A673 (cell line): ENCODE measurements at regions not wholly inside any gene's neighbourhood (a gene's known extent, or its start where the extent isn't known, plus 50 kb on each side); places are given as distances from the start of the nearest gene placed in this dataset.
"Not testable (repeated sequence)": the region's sequence is repeated elsewhere in the genome, so short reads cannot be mapped to it uniquely, and the experiment has no call there.

Experiments used
- BruUV-seq: library from RNA; stranded (reverse); fragments of 400-500 nt; replicated peaks from 2 replicates; lab custom pipeline; 2021; lab: Mats Ljungman, UMichigan
- CTCF ChIA-PET: fragments of 300-600 bp; sonication (Branson Sonifier 250); formaldehyde crosslinking; loops from one replicate; lab custom pipeline; 2022; ENCODE audit warnings: antibody characterized with exemption; lab: Charles Lee
- POLR2A ChIA-PET: fragments of 300-600 bp; sonication (Branson Sonifier 250); formaldehyde crosslinking; loops from one replicate; lab custom pipeline; 2022; ENCODE audit warnings: antibody characterized with exemption; ENCODE audit not compliant: low non-redundant PET; lab: Charles Lee
- DNase-seq: peaks from one replicate; pipeline ENCODE4 v3.0.0-alpha.2; 2015; ENCODE audit warnings: low spot score
- H3K27ac ChIP-seq: fragments of 200-600 bp; sonication (generic); 2 replicates; pipeline ENCODE4 v1.5.1; 2016; ENCODE audit warnings: mixed run types, low read depth, mild to moderate bottlenecking, mixed read lengths, antibody characterized with exemption, low read length; ENCODE audit not compliant: poor library complexity, severe bottlenecking
- H3K27me3 ChIP-seq: fragments of 200-600 bp; sonication (generic); replicated peaks from 2 replicates; pipeline ENCODE4 v1.6.1; 2017; ENCODE audit warnings: mixed run types, low read depth, mild to moderate bottlenecking, mixed read lengths, antibody characterized with exemption, low read length; ENCODE audit not compliant: insufficient read depth, poor library complexity
- H3K36me3 ChIP-seq: fragments of 200-600 bp; sonication (generic); 2 replicates; pipeline ENCODE4 v1.6.1; 2016; ENCODE audit warnings: mixed run types, mild to moderate bottlenecking, mixed read lengths, antibody characterized with exemption, low read length; ENCODE audit not compliant: insufficient read depth, poor library complexity, severe bottlenecking
- H3K4me1 ChIP-seq: fragments of 200-600 bp; sonication (generic); 2 replicates; pipeline ENCODE4 v1.6.1; 2017; ENCODE audit warnings: mixed run types, mild to moderate bottlenecking, mixed read lengths, antibody characterized with exemption, low read length; ENCODE audit not compliant: insufficient read depth, poor library complexity, severe bottlenecking
- H3K4me3 ChIP-seq: fragments of 200-600 bp; sonication (generic); 2 replicates; pipeline ENCODE4 v1.5.1; 2016; ENCODE audit warnings: low read depth, mixed run types, mild to moderate bottlenecking, mixed read lengths, low read length; ENCODE audit not compliant: poor library complexity, severe bottlenecking
- H3K9me3 ChIP-seq: fragments of 200-600 bp; sonication (generic); 2 replicates; pipeline ENCODE4 v1.6.1; 2016; ENCODE audit warnings: mixed run types, low read depth, mild to moderate bottlenecking, mixed read lengths, antibody characterized with exemption, low read length; ENCODE audit not compliant: poor library complexity, severe bottlenecking
- CTCF ChIP-seq: fragments of 300-800, 200-600 bp; sonication (generic); conservative IDR thresholded peaks from 2 replicates; pipeline ENCODE4 v1.5.1; 2017; ENCODE audit warnings: low read depth, mild to moderate bottlenecking, antibody characterized with exemption, low read length, moderate library complexity, mixed read lengths
- EZH2 ChIP-seq: fragments of 200-600 bp; sonication (generic); IDR thresholded peaks from 2 replicates; pipeline ENCODE4 v1.6.1; 2017; ENCODE audit warnings: borderline replicate concordance, low read depth, mild to moderate bottlenecking, mixed read lengths, antibody characterized with exemption, low read length; ENCODE audit not compliant: poor library complexity, severe bottlenecking
- intact Hi-C: fragments of 100-400 bp; cut with micrococcal nuclease; formaldehyde crosslinking; loops from one replicate; pipeline ENCODE4 v1.10.0; 2022; ENCODE audit not compliant: unreplicated experiment

GRCh38 chrX:102849396-102849795 is 87.7 kb upstream of the RAB40AL start:
- no peak overlapping the region for H3K4me3 ChIP-seq
- no peak overlapping the region for H3K27ac ChIP-seq
- ChIA-PET POLR2A (no interaction called here), CTCF (no interaction called here)
- H3K27me3 ChIP-seq = no peaks in the 10 kb centered on the region
- H3K4me1 ChIP-seq = no peaks in the 10 kb centered on the region
- no peaks in the 10 kb centered on the region for H3K9me3 ChIP-seq
- intact Hi-C loops = no loop called here
- TF ChIP-seq EZH2 (no peak), CTCF (no peak)
- no TSS peak for BruUV-seq
- DNase-seq = no peak
- H3K36me3 ChIP-seq = no peaks in the 10 kb centered on the region

- H3K4me3 ChIP-seq, H3K36me3 ChIP-seq, intact Hi-C loops, H3K27ac ChIP-seq, H3K4me1 ChIP-seq, H3K27me3 ChIP-seq, H3K9me3 ChIP-seq, POLR2A ChIA-PET, BruUV-seq: not testable (repeated sequence)
- DNase-seq = peak; percentile 7
- CTCF ChIA-PET = interaction anchor here (0.6 kb wide), 1 partner anchor 14 kb away, joined by 3 read pairs; no protein-coding TSS in a partner anchor
Observed at GRCh38 chrX:102858826-102859549, 78.1 kb upstream of the RAB40AL start.

GRCh38 chrX:102859550-102859871 is 77.6 kb upstream of the RAB40AL start:
- intact Hi-C loops = no loop called here
- H3K27me3 ChIP-seq = no peaks in the 10 kb centered on the region
- DNase-seq = no peak
- H3K4me3 ChIP-seq = no peak overlapping the region
- H3K36me3 ChIP-seq = no peaks in the 10 kb centered on the region
- BruUV-seq = no TSS peak
- H3K27ac ChIP-seq = no peak overlapping the region
- ChIA-PET CTCF (no interaction called here), POLR2A (no interaction called here)
- TF ChIP-seq CTCF = no peak
- no peak for TF ChIP-seq EZH2
- no peaks in the 10 kb centered on the region for H3K9me3 ChIP-seq
- no peaks in the 10 kb centered on the region for H3K4me1 ChIP-seq

GRCh38 chrX:102860235-102860634 is 76.8 kb upstream of the RAB40AL start:
- POLR2A ChIA-PET = no interaction called here

More at GRCh38 chrX:102860235-102860634, 76.8 kb upstream of the RAB40AL start:
- H3K4me3 ChIP-seq = no peak overlapping the region
- no peaks in the 10 kb centered on the region for H3K4me1 ChIP-seq
- no peak for DNase-seq
- CTCF ChIA-PET = no interaction called here
- no peaks in the 10 kb centered on the region for H3K27me3 ChIP-seq
- TF ChIP-seq EZH2 (no peak), CTCF (no peak)
- intact Hi-C loops = loop anchor here (5.0 to 10.0 kb wide), 2 partner anchors 133 to 345 kb away; partner anchors contain the start of gene TMSB15A
- no peaks in the 10 kb centered on the region for H3K36me3 ChIP-seq
- H3K27ac ChIP-seq = no peak overlapping the region
- H3K9me3 ChIP-seq = no peaks in the 10 kb centered on the region
- BruUV-seq = no TSS peak
